Neural cell (in vitro differentiated cells): ENCODE measurements at regions not wholly inside any gene's neighbourhood (a gene's known extent, or its start where the extent isn't known, plus 50 kb on each side); places are given as distances from the start of the nearest gene placed in this dataset.

Experiments used
- EP300 ChIP-seq: fragments of 450-650 bp; conservative IDR thresholded peaks from 2 replicates; pipeline ENCODE4 v1.6.1; 2014; ENCODE audit warnings: antibody characterized with exemption, mild to moderate bottlenecking, moderate library complexity; ENCODE audit not compliant: poor library complexity, severe bottlenecking
- MXI1 ChIP-seq: fragments of 450-650 bp; conservative IDR thresholded peaks from 2 replicates; pipeline ENCODE4 v1.6.1; 2014; ENCODE audit warnings: antibody characterized with exemption, mild to moderate bottlenecking; ENCODE audit not compliant: poor library complexity, severe bottlenecking
- POLR2AphosphoS5 ChIP-seq: IDR thresholded peaks from 2 replicates; pipeline ENCODE4 v1.6.1; 2012
- RAD21 ChIP-seq: fragments of 450-650 bp; conservative IDR thresholded peaks from 2 replicates; pipeline ENCODE4 v1.6.1; 2014; ENCODE audit warnings: antibody characterized with exemption, mild to moderate bottlenecking, moderate library complexity
- REST ChIP-seq: IDR thresholded peaks from 2 replicates; pipeline ENCODE4 v1.6.1; 2012; ENCODE audit warnings: borderline replicate concordance
- TAF1 ChIP-seq: IDR thresholded peaks from 2 replicates; pipeline ENCODE4 v1.6.1; 2012; ENCODE audit warnings: low read depth
- TF ChIP-seq, protein P1 (sequence below): fragments of 450-650 bp; IDR thresholded peaks from 2 replicates; pipeline ENCODE4 v1.5.1; 2014; ENCODE audit warnings: antibody characterized with exemption, mild to moderate bottlenecking, moderate library complexity; ENCODE audit not compliant: poor library complexity, severe bottlenecking

GRCh38 chr18:76579301-76579695 is 84.3 kb upstream of the ZNF516 start:
- no peak for TF ChIP-seq EP300
- TF ChIP-seq TAF1 = no peak
- TF ChIP-seq, protein P1, sequence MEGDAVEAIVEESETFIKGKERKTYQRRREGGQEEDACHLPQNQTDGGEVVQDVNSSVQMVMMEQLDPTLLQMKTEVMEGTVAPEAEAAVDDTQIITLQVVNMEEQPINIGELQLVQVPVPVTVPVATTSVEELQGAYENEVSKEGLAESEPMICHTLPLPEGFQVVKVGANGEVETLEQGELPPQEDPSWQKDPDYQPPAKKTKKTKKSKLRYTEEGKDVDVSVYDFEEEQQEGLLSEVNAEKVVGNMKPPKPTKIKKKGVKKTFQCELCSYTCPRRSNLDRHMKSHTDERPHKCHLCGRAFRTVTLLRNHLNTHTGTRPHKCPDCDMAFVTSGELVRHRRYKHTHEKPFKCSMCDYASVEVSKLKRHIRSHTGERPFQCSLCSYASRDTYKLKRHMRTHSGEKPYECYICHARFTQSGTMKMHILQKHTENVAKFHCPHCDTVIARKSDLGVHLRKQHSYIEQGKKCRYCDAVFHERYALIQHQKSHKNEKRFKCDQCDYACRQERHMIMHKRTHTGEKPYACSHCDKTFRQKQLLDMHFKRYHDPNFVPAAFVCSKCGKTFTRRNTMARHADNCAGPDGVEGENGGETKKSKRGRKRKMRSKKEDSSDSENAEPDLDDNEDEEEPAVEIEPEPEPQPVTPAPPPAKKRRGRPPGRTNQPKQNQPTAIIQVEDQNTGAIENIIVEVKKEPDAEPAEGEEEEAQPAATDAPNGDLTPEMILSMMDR = no peak
- no peak for TF ChIP-seq REST
- TF ChIP-seq POLR2AphosphoS5 = no peak
- TF ChIP-seq RAD21 = no peak
- TF ChIP-seq MXI1 = no peak
